Natural killer cell (primary cell): ENCODE measurements at regions not wholly inside any gene's neighbourhood (a gene's known extent, or its start where the extent isn't known, plus 50 kb on each side); places are given as distances from the start of the nearest gene placed in this dataset.

Experiments
- ATAC-seq, 3 donors: fragments of 150-1000 bp in 2 of 3; fragments of 200-7000 bp in 1 of 3; cut with Tn5 transposase; 1 replicate in 1 of 3; 2 replicates in 2 of 3; pipeline ENCODE4 v1.10.0; 2021; ENCODE audit warnings: mild to moderate bottlenecking in 2 of 3, moderate library complexity in 2 of 3
- DNase-seq, 2 donors: peaks; one replicate each; pipeline versions ENCODE4 v3.0.0 to v3.0.0-alpha.2; 2013 to 2021; ENCODE audit warnings: mixed read lengths in 1 of 2
- H3K27ac ChIP-seq: one replicate; pipeline ENCODE4 v1.5.1; 2013; ENCODE audit warnings: mild to moderate bottlenecking, low read length
- H3K27me3 ChIP-seq: one replicate; pipeline ENCODE4 v1.6.1; 2013; ENCODE audit warnings: low read length; ENCODE audit not compliant: control insufficient read depth, insufficient read depth
- H3K36me3 ChIP-seq: one replicate; pipeline ENCODE4 v1.6.1; 2013; ENCODE audit warnings: low read length; ENCODE audit not compliant: control insufficient read depth, insufficient read depth
- H3K4me1 ChIP-seq: one replicate; pipeline ENCODE4 v1.6.1; 2013; ENCODE audit warnings: low read length; ENCODE audit not compliant: control insufficient read depth, insufficient read depth
- H3K4me3 ChIP-seq: one replicate; pipeline ENCODE4 v1.5.1; 2013; ENCODE audit warnings: low read length
- H3K9me3 ChIP-seq: one replicate; pipeline ENCODE4 v1.6.1; 2013; ENCODE audit warnings: low read length; ENCODE audit not compliant: control insufficient read depth, insufficient read depth
- H3K27ac Mint-ChIP-seq, 2 donors: one replicate each; pipeline ENCODE4 v1.8.0; 2022; ENCODE audit warnings: mild to moderate bottlenecking in 2 of 2, mixed read lengths in 2 of 2, moderate library complexity in 1 of 2
- H3K27me3 Mint-ChIP-seq, 2 donors: one replicate each; pipeline ENCODE4 v1.8.0; 2022; ENCODE audit warnings: low read depth in 2 of 2, mixed read lengths in 2 of 2
- H3K36me3 Mint-ChIP-seq: one replicate; pipeline ENCODE4 v1.8.0; 2022; ENCODE audit warnings: mixed read lengths
- H3K4me1 Mint-ChIP-seq, 2 donors: one replicate each; pipeline ENCODE4 v1.8.0; 2022; ENCODE audit warnings: mixed read lengths in 2 of 2
- H3K4me3 Mint-ChIP-seq: one replicate; pipeline ENCODE4 v1.8.0; 2022; ENCODE audit warnings: mild to moderate bottlenecking, moderate library complexity, mixed read lengths
- H3K9me3 Mint-ChIP-seq, 2 donors: one replicate each; pipeline ENCODE4 v1.8.0; 2022; ENCODE audit warnings: mixed read lengths in 2 of 2
- WGBS: methylation state at CpG from one replicate; pipeline ENCODE4 v1.1.7; 2013; ENCODE audit warnings: missing lambda C conversion rate; ENCODE audit not compliant: insufficient coverage; 5-methylcytosine and 5-hydroxymethylcytosine counted together
- intact Hi-C: fragments of 100-400 bp; cut with micrococcal nuclease; formaldehyde crosslinking; loops from one replicate; pipeline ENCODE4 v1.14.2; 2022
- TF ChIP-seq, protein P1 (sequence below): fragments of 200-600 bp; IDR thresholded peaks from one replicate; pipeline ENCODE4 v1.8.0; 2022; ENCODE audit warnings: antibody characterized with exemption

GRCh38 chr3:177977381-177978158 is 558.7 kb upstream of the KCNMB2 start:
- peaks cover 2% of the 10 kb centered on the region for H3K27me3 ChIP-seq
- no peaks in the 10 kb centered on the region for H3K4me1 ChIP-seq
- no peak overlapping the region for H3K4me3 ChIP-seq
- TF ChIP-seq, protein P1, sequence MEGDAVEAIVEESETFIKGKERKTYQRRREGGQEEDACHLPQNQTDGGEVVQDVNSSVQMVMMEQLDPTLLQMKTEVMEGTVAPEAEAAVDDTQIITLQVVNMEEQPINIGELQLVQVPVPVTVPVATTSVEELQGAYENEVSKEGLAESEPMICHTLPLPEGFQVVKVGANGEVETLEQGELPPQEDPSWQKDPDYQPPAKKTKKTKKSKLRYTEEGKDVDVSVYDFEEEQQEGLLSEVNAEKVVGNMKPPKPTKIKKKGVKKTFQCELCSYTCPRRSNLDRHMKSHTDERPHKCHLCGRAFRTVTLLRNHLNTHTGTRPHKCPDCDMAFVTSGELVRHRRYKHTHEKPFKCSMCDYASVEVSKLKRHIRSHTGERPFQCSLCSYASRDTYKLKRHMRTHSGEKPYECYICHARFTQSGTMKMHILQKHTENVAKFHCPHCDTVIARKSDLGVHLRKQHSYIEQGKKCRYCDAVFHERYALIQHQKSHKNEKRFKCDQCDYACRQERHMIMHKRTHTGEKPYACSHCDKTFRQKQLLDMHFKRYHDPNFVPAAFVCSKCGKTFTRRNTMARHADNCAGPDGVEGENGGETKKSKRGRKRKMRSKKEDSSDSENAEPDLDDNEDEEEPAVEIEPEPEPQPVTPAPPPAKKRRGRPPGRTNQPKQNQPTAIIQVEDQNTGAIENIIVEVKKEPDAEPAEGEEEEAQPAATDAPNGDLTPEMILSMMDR: no peak
- H3K9me3 ChIP-seq: no peaks in the 10 kb centered on the region
- Mint-ChIP-seq H3K27ac (no peak overlapping the region), H3K27me3 (peaks cover 0 to 2% of the 10 kb centered on the region in 2 donors), H3K4me1 (no peaks in the 10 kb centered on the region), H3K36me3 (no peaks in the 10 kb centered on the region), H3K4me3 (no peak overlapping the region), H3K9me3 (no peaks in the 10 kb centered on the region)
- no peaks in the 10 kb centered on the region for H3K36me3 ChIP-seq
- ATAC-seq (no peak), DNase-seq (no peak)
- no peak overlapping the region for H3K27ac ChIP-seq
- WGBS: no CpG with 5 or more reads among the region's 2 CpGs
- intact Hi-C loops: no loop called here

DNA sequence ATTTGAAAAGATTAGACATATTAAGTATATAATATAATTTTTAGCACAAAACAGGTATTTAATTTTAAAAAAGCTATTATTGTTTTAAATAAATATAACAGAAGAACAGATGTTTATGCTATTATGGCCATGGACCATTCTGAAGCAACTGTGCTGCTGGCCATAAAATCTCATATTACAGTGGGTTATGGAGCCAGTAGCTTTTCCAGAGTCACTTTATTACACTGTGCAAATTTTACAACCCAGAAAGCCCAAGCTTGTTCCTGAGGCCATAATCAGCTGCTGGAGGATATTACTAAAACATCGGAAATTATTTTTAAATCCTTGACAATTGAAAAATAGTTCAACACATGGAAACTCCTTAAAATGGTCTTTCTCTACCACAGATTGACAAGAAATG is 557.3 kb upstream of the KCNMB2 start:
- H3K27ac Mint-ChIP-seq: no peak overlapping the region
- Histone ChIP-seq H3K4me3 (no peak overlapping the region), H3K9me3 (no peaks in the 10 kb centered on the region), H3K27me3 (peaks cover 2% of the 10 kb centered on the region), H3K27ac (no peak overlapping the region), H3K4me1 (no peaks in the 10 kb centered on the region), H3K36me3 (no peaks in the 10 kb centered on the region)
- TF ChIP-seq, protein P1: no peak
- DNase-seq (no peak), ATAC-seq (no peak)
- intact Hi-C loops: no loop called here
- no peaks in the 10 kb centered on the region for H3K4me1 Mint-ChIP-seq
- H3K36me3 Mint-ChIP-seq: no peaks in the 10 kb centered on the region
- H3K4me3 Mint-ChIP-seq: no peak overlapping the region
- H3K27me3 Mint-ChIP-seq: peaks cover 0 to 5% of the 10 kb centered on the region in 2 donors
- H3K9me3 Mint-ChIP-seq: no peaks in the 10 kb centered on the region
- no CpG with 5 or more reads among the region's 1 CpG for WGBS

DNA sequence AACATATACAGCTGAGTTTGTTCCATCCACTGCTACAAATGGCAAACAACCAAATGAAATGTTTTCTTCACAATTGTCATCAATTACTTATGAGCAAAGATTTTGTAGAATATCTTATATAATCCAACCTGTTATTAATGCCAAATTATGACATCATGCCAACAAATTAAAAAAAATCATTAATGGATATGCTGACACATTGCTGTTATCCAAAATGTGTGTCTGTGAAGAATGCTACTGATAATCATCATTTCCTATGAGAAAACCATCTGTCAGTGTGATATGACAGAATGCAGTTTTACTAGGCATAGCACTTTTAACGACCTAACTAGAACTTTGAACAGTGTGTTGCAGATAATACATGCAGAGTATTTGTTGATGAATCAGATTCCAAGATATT is 556.5 kb upstream of the KCNMB2 start:
- H3K9me3 ChIP-seq: no peaks in the 10 kb centered on the region
- Mint-ChIP-seq H3K27ac (no peak overlapping the region), H3K4me1 (no peaks in the 10 kb centered on the region), H3K36me3 (no peaks in the 10 kb centered on the region), H3K9me3 (no peaks in the 10 kb centered on the region), H3K4me3 (no peak overlapping the region), H3K27me3 (peaks cover 0 to 5% of the 10 kb centered on the region in 2 donors)
- H3K4me1 ChIP-seq: no peaks in the 10 kb centered on the region
- H3K27ac ChIP-seq: no peak overlapping the region
- H3K36me3 ChIP-seq: no peaks in the 10 kb centered on the region
- intact Hi-C loops: no loop called here
- WGBS: no CpG with 5 or more reads among the region's 1 CpG
- DNase-seq: no peak
- peaks cover 2% of the 10 kb centered on the region for H3K27me3 ChIP-seq
- TF ChIP-seq, protein P1: no peak
- no peak for ATAC-seq
- no peak overlapping the region for H3K4me3 ChIP-seq

GRCh38 chr3:177981576-177981975 is 554.7 kb upstream of the KCNMB2 start:
- H3K9me3 ChIP-seq: no peaks in the 10 kb centered on the region
- no peak for DNase-seq
- no peak overlapping the region for H3K27ac Mint-ChIP-seq
- no peaks in the 10 kb centered on the region for H3K36me3 Mint-ChIP-seq
- no peak for ATAC-seq
- no peak overlapping the region for H3K4me3 ChIP-seq
- H3K27me3 Mint-ChIP-seq: peaks cover 0 to 3% of the 10 kb centered on the region in 2 donors
- H3K4me1 Mint-ChIP-seq: no peaks in the 10 kb centered on the region
- H3K4me3 Mint-ChIP-seq: no peak overlapping the region
- intact Hi-C loops: no loop called here
- no peaks in the 10 kb centered on the region for H3K9me3 Mint-ChIP-seq
- TF ChIP-seq, protein P1: no peak
- H3K4me1 ChIP-seq: no peaks in the 10 kb centered on the region
- H3K36me3 ChIP-seq: no peaks in the 10 kb centered on the region
- H3K27me3 ChIP-seq: peaks cover 2% of the 10 kb centered on the region
- no peak overlapping the region for H3K27ac ChIP-seq
